HG03175 (cell line): ENCODE measurements at regions not wholly inside any gene's neighbourhood (a gene's known extent, or its start where the extent isn't known, plus 50 kb on each side); places are given as distances from the start of the nearest gene placed in this dataset.
"Not testable (repeated sequence)": the region's sequence is repeated elsewhere in the genome, so short reads cannot be mapped to it uniquely, and the experiment has no call there.

ENCODE experiments used
- ATAC-seq: cut with Tn5 transposase; IDR thresholded peaks from one replicate; pipeline ENCODE4 v1.9.1; 2021; ENCODE audit warnings: mild to moderate bottlenecking, moderate library complexity; ENCODE audit not compliant: unreplicated experiment

DNA sequence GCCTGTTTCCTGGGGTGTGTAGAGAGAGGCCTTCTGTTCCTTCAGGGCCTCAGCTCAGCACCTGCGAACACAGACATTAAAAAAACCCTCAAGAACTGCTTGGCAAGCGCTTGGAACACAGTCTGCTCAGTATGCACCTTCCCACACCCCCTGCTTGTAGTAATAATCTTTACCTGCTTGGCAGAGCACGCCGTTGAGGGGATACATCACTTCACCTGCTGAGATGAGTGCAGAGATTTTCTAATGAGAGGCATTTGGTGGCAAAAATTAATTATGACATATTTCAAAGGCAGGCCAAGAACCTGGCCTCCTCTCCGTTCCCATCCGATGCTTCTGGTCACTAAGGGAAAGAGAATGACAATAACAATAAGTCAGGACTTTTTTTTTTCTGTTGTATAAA is 93.4 kb upstream of the DPP6 start:
- ATAC-seq: not testable (repeated sequence)

DNA sequence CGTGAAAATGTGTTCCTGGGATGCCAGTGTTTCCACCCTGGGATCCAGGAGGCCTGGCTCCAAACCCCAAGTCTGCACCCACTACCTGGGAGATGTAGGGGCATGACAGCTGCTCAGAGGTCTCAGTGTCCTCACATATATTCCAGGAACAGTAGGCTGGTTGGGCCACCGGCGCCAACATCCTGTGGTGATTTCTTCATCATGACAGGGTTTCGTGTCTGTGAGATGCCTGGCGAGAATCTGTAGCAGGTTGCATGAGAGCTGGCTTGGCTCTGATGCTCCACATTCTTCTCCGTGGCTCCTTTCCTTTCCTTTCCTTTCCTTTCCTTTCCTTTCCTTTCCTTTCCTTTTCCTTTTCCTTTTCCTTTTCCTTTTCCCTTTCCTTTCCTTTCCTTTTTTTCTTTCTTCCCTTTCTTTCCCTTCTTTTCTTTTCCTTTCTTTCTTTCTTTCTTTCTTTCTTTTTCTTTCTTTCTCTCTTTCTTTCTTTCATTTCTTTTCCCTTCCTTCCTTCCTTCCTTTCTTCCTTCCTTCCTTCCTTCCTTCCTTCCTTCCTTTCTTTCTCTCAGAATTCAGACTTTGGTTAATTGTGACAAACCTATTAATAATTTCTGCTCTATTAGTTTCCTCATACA is 87.6 kb upstream of the DPP6 start:
- ATAC-seq: not testable (repeated sequence)

DNA sequence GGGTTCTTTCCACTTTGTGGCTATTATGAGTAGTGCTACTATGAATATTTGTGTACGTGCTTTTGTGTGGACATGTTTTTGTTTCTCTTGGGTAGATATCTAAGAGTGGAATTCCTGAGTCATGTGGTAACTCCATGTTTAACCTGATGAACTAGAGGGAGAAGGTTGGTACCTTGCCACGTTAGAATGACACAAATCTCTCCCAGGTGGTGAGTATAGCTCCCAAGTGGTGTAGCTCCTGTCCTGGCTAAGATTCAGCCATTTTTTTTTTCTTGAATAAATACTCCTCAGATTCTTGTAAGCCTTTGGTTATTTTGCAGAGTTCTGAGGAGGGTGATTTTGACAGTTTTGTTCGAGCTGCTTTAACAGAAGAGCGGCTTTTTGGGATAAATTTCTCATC is 83.2 kb upstream of the DPP6 start:
- not testable (repeated sequence) for ATAC-seq

DNA sequence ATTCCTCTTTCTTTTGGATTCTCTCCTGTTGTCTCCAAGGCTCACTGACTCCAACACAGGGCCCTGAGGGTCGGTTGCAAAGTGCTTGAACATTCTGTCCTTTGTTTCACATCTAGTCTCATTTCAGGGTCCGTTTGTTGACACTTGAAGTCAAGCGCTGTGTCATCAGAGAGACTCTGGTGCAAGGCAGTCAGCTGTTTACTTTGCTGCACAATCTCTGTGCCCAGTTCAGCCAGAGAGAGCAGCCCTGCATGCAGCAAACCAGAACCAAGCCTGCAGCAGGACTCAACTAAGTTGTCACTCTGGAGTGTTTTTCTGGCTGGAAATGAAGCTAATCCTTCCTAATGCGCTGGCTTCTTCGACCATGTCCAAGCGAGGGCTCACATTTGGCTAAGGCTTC is 77.6 kb upstream of the DPP6 start:
- ATAC-seq: not testable (repeated sequence)

DNA sequence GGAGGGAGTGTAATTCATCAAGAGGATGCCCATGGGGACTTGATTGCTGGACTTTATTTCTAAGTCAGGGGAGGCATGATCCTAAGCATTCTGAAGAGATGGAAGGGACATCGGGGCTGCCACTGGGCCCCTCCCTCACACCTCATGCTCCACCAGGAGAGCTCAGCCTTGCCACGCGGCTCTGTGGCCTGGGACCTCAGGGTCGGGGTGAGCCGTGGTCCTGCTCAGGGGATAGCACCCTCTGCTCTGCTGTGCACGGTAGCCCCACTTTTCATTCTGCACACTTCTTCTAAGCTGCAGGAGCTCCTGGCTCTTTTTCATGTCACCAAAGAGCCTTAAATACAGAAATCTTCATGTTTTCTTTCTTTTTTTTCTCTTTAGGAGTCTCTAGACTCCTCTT is 75.5 kb upstream of the DPP6 start:
- ATAC-seq: not testable (repeated sequence)

DNA sequence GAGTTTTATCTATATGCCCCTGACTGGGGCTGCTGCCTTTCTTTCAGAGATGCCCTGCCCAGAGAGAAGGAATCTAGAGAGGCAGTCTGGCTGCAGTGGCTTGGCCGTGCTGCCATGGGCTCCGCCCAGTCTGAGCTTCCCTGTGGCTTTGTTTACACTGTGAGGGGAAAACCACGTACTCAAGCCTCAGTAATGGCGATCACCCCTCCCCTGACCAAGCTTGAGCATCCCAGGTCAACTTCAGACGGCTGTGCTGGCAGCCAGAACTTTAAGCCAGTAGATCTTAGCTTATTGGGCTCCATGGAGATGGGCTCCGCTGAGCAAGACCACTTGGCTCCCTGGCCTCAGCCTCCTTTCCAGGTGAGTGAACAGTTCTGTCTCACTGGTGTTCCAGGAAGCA is 69.0 kb upstream of the DPP6 start:
- ATAC-seq: not testable (repeated sequence)

DNA sequence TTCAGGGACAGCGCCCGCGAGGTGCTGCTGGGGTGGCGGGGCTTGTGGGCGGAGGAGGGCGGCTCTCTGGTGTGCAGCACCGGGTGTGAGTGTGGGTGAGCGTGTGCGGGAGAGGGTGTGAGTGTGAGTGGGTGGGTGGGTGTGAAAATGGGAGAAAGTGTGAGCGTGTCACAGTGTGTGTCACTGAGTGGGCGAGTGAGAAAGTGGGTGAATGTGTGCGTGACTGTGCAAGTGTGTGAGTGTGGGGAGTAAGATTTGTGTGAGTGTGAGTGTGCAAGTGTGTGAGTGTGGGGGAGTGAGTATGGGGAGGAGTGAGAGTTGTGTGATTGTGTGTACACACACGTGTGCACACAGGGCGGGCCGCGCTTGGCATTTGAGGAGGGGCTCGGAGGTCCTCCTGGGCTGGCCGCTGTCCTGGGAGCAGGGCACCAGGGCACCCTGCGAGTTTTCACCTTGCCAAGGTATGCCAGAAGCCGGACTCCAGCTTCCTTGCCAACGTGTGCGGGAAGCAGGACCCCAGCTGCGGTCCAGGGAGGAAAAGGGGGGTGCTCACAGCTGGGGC is 63.1 kb upstream of the DPP6 start:
- ATAC-seq: not testable (repeated sequence)

DNA sequence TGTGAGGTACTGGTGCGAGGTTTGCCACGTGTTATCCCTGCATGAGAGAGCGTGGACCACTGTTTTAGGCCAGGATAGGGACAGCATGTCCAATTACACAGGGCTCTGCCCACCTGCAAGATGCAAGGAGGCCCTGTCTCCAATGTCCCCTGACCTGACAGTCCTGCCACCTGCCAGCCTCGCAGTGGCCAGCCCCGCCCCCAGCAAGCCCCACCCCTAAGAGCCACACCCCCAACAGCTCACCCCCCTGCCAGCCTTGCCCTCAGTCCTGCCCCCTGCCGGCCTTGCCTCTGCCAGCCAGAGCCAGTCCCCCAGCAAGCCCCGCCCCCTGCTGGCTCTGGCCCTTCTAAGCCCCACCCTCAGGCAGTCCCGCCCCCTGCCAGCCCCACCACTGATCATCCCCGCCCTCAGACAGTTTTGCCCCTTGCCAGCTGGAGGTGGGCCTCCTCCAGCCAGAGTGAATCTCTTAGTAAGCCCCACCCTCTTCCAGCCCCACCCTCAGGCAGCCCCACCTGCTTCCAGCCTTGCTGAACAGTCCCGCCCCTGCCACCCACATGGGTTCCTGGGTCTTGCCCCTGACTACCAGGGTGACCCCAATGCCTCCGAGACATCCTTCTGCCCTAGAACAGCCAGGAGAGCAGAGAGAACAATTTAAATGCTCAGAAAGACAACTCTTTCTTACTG is 62.3 kb upstream of the DPP6 start:
- not testable (repeated sequence) for ATAC-seq

DNA sequence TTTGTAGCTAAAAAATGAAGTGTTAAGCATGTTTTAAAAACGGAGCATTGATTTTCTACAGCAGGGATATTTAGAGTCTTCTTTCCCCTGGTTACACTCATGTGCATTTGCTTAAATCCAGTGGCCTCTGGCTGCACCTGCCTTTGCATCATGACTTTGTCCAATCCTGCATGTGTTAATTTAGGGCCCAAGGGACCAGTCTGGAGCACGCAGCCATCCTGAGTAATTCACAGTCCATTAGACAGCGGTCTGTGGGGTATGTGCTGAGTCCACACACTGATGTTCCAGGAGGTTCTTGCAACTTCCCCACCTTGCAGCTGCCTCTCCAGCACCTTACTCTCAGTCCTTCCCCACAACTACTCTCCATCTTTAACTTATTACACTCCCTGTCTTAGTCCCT is 60.7 kb upstream of the DPP6 start:
- not testable (repeated sequence) for ATAC-seq

DNA sequence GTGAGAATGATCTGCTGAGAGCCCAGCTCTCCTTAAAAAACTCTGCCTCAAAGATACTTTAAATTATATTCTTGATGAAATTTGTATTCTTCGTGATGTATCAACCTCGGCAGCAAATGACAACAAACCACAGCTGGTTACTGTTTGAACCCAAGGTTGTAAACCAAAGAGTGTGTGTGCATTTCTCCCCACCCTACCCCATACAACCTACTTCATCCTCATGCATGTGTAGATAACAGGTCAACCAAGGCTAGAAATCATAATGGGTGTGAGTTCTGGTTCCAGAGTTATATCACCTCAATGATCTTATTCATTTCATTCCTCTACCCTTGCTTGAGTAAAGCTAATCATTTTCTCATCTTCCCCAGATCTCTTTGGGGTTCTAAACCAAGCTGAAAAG is 58.8 kb upstream of the DPP6 start:
- ATAC-seq: not testable (repeated sequence)

DNA sequence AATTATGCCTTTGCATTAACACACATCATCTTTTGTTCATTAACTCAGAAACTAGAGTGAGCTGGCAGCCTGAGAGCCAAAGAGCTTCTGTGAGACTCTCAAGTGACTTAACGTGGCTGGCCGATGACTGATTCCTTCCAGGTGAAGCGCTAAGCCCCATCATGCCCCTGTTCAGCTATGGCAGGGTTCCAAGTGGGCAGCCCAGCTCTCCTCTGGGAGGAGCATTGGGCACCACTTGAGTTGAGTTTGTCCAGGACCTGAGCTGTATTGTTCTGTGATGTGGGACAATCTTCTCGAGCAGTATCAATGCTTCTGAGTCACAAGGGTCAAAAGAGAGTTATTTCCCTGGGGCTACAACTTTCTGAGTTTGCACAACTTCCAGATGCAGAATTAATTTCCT is 53.3 kb upstream of the DPP6 start:
- ATAC-seq: not testable (repeated sequence)
